Activated CD4-positive, alpha-beta T cell treated with anti-CD3 and anti-CD28 coated beads, Interleukin-2, Interleukin-4, amounts not matched to agents 100 ng/mL and 50 ng/mL, durations not matched to agents 16 hours and 8 hours (primary cell): ENCODE measurements at regions not wholly inside any gene's neighbourhood (a gene's known extent, or its start where the extent isn't known, plus 50 kb on each side); places are given as distances from the start of the nearest gene placed in this dataset.
A peak's percentile ranks its signal among the peaks of the same experiment; 100 is the strongest.
"Not testable (repeated sequence)": the region's sequence is repeated elsewhere in the genome, so short reads cannot be mapped to it uniquely, and the experiment has no call there.

ENCODE experiments used
- DNase-seq: peaks from one replicate; pipeline ENCODE4 v3.0.0-alpha.2; 2020; ENCODE audit warnings: low spot score

GRCh38 chr6:122859676-122860075 is 70.6 kb downstream of the SMPDL3A start:
- DNase-seq, result no peak

- no peak for DNase-seq
These were observed 72.5 kb downstream of the SMPDL3A start for GRCh38 chr6:122861594-122861993.

DNA sequence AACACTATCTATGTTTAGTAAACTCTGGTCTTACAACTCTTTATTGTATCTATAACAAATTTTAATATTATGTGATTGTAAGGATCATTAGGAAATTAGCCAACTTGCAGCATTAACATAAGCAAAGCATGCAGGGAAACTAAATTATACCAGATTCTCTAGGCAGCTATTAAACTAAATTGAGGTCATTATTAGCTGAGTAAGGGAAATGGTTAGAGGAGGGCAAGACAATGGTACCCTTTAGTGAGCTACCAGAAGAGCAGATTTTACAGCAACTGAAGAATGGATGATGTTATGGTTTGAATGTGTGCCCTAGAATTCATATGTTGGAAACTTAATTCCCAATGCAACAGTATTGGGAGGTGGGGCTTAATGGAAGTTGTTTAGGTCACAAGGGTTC is 79.1 kb downstream of the SMPDL3A start:
- DNase-seq, result no peak

DNA sequence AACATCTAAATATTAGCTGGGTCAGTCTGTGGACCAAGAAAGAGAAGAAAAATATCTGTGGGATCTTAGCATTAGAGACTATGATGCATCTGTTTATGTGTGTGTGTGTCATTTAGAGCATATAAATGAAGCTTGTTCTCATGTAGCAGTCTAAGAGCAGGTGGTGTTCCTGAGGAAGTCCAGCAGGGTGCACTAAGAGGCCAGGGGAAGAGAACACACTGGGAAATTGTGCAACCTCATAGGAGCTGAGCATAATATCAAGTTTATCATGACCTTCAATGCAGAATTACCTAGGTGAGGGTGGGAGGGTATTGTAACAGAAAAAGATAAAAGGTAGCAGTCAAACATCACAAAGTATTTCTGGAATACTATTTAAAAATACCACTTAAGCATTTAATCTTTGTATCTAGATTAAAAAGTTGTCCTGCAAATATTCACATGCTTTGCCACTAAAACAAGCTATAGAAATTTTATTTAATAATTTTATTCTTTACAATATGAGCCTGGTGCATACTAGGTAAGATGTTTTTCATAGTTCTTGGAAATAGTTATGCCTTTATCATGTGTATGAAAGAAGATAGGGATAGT is 80.5 kb downstream of the SMPDL3A start:
- peak; percentile 11 for DNase-seq

GRCh38 chr6:122871079-122871478 is 82.0 kb downstream of the SMPDL3A start:
- DNase-seq, result no peak

- no peak for DNase-seq
These were observed 83.3 kb downstream of the SMPDL3A start for GRCh38 chr6:122872311-122872710.

DNA sequence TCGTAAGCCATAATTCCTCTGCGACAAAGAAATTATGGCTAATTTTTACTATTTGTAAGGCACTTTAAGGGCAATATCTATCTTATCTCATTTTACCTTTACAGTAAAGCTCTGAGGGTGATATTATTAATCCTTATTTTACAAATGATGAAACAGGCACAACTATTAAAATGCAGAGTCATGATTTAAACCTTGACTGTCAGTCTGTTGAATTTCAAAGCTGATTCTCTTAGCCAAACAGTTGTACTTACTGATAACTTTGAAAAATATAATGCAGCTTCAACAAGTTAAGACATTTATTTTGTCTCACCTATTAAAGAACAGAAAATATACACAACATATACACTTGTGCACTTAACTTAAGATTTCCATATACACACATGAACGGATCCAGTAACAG is 88.2 kb downstream of the SMPDL3A start:
- DNase-seq, result no peak

DNA sequence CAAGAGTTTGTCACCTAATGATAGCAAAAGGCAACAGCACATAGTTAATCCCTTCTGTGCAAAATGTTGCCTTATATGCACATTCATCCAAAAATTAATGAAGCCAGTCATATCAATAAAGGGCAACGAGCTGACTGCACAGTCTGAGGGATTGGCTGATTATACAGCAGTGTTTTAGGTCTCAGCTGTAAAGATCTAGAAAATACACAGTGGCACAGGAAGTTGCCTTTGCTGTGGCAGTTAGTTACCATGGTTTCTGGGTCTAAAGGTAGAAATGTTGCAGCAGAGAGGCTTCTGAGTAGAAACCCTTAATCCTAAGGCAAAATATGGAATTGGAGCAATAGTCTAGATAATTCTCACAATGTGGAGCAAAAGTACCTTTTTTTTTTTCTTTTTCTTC is 89.7 kb downstream of the SMPDL3A start:
- no peak for DNase-seq

DNA sequence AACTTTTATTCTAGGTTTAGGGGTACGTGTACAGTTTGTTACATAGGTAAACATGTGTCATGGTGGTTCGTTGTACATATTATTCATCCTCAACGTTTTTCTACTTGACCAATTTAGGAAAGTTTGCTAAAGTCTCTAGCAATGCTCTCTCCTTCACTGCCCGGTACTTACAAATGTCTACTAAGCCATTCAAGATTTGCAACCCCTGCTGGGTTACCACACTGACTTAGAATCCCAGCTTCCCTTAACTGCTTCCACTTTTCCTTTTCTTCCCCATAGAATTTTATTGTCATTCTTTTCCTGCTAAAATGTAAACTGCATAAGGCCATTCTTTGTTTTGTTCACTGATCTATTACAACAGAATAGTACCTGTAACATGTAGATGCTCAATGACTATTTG is 97.4 kb downstream of the SMPDL3A start:
- DNase-seq, result no peak

DNA sequence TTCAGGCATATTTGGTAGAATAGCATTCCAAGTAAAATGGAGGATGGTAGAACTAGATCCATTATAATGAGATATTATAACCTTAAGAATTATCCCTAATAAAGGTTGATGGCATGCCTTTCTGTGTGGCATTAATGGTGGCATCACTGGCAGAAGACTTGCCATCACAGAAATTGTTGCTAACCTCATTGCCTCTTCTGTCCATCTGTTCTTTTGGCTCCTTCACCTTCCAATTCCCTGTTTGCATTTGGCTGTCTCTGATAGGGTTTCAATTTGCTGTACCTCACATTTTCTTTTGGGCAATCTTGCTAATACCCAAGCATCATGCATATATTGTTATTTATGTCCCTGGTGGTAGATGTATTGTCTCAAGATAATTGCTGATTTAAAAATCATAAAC is 98.9 kb downstream of the SMPDL3A start:
- no peak for DNase-seq

DNA sequence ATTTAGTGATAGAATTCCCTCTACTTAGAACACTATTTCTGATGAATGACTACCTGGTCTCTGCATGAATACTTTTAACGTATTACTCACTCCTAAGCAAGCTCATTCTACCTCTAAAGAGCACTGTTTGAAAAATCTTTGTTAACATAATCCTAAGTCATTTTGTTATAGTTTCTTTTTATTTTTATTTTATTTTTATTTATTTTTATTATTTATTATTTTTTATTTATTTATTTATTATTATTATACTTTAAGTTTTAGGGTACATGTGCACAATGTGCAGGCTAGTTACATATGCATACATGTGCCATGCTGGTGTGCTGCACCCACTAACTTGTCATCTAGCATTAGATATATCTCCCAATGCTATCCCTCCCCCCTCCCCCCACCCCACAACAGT is 99.6 kb downstream of the SMPDL3A start:
- not testable (repeated sequence) for DNase-seq

GRCh38 chr6:122890250-122890649 is 101.2 kb downstream of the SMPDL3A start:
- no peak for DNase-seq

GRCh38 chr6:122894791-122895190 is 101.2 kb upstream of the CLVS2 start:
- DNase-seq, result no peak

DNA sequence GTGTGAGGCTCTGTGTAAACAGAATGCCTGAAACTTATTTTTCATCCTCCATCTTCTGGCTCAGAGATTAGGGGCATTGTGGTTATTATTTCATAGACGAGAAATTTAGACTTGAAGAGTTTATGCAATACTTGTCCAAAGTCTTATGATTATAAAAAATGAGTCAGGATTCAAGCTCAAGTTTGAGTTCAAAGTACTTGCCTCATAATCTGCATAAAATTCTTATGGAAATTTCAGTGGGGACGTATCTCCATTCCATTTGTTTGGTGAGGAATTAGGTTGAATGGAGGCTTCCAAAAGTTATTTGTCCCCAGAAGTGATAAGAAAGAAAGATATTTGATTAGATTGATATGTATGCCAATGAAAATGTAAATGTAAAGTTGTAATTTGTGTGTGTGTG is 93.7 kb upstream of the CLVS2 start:
- no peak for DNase-seq

- no peak for DNase-seq
These were observed 92.6 kb upstream of the CLVS2 start for GRCh38 chr6:122903266-122903915.

DNA sequence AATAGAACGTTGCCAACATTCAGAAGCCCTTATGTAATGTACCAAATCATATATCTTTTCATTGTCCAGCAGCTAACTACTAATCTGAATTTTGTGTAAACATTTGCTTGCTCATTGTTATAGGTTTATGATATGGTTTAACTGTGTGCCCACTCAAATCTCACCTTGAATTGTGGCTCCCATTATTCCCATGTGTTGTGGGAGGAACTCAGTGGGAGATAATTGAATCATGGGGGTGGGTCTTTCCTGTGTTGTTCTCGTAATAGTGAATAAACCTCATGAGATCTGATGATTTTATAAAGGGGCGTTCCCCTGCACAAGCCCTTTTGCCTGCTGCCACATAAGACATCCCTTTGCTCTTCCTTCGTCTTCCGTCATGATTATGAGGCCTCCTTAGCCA is 91.9 kb upstream of the CLVS2 start:
- DNase-seq, result no peak

DNA sequence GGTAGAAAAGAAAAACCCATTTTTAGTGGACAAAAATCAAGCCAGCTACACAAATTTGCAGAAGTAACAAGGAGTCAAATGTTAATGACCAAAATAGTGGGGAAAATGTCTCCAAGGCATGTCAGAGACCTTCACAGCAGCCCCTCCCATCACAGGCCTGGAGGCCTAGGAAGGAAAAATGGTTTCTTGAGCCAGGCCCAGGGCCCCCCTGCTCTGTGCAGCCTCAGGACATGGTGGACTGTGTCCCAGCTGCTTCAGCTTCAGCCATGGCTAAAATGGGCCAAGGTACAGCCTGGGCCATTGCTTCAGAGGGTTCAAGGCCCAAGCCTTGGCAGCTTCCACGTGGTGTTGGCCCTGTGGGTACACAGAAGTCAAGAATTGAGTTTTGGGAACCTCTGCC is 82.5 kb upstream of the CLVS2 start:
- no peak for DNase-seq

DNA sequence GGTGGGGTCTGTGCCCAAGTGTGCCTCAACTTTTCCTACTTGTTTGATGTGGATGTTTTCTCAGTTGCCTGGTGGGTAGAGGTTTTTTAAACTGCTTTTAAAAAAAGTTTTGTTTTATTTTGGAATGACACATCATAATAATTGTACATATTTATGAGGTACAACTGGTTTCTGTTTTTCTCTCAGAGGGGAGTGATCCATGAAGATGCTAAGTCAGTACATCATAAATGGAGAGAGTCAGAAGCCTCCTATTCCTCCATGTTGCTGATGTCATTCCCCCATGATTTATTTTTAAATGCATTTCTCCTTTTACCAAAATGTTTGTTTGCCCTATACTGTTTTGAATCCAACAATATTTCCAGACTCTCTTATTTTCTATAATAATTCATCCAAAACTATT is 77.3 kb upstream of the CLVS2 start:
- DNase-seq, result no peak

DNA sequence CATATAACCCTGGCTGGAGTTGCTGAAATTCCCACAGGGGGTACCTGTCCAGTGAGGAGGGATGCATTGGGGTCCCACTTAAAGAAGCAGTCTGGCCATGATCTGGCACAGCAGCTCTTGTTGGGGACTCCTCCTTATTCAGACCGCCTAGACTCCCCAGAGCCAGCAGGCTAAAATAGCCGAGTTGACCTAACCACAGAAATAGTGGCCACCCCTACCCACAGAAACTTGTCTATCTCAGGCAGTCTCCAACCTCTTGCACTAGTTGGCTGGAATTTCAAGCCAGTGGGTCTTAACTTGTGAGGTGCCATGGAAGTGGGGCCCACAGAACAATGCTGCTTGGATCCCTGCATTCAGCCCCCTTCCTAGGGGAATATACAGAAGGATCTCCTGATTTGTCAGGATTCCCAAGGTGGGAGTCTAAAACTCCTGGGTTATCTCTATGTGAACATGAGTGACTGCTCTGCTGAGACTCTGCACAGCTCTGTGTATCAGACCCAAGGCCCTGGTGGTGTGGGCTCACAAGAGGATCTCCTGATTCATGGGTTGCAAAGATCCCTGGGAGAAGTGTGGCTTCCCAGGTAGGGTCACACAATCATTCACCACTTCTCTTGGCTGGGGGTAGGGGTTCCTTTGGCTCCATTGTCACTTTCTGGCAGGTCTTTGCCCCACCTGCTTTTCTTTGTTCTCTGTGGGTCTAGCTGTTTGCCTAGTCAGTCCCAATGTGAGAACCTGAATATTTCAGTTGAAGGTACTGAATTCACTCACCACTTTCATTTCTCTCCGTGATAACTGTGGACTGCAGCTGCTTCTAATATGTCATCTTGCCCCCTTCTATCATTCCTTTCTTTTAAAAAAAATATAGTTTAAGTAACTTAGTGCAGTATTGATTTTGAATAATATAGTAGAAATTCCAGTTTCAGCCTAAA is 65.5 kb upstream of the CLVS2 start:
- DNase-seq, result peak; percentile 0

DNA sequence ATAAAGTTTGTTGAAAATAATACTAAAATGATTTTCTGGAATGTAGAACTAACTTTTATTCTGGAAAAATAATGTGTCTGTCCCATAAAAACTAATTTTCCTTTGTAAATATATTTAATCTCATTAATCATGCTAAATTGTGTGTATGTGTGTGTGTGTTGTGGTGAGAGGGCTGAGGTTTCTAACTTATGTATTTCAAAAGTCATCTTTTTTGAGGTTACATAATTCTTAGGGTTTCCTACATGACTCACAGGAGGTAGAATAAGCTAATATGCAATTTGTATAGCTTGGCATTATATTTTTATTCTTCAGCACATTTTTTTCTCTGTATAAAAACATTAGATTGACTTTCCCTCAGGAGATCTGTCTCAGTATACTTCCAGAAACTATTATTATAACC is 64.1 kb upstream of the CLVS2 start:
- DNase-seq, result no peak

DNA sequence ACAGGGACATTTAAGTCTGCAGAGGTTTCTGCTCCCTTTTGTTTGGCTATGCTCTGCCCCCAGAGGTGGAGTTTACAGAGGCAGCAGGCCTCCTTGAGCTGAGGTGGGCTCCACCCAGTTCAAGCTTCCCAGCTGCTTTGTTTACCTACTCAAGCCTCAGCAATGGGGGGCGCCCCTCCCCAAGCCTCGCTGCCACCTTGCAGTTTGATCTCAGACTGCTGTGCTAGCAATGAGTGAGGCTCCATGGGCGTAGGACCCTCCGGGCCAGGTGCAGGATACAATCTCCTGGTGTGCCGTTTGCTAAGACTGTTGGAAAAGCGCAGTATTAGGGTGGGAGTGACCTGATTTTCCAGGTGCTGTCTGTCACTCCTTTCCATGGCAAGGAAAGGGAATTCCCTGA is 51.1 kb upstream of the CLVS2 start:
- not testable (repeated sequence) for DNase-seq
